H9 (cell line): ENCODE measurements at regions not wholly inside any gene's neighbourhood (a gene's known extent, or its start where the extent isn't known, plus 50 kb on each side); places are given as distances from the start of the nearest gene placed in this dataset.
"Not testable (repeated sequence)": the region's sequence is repeated elsewhere in the genome, so short reads cannot be mapped to it uniquely, and the experiment has no call there.

Experiments
- DNase-seq: peaks from one replicate; pipeline ENCODE4 v3.0.0-alpha.2; 2017
- H2AFZ ChIP-seq: one replicate; pipeline ENCODE4 v1.6.1; 2013; ENCODE audit warnings: mild to moderate bottlenecking, low read length, control low read depth, moderate library complexity
- H2AK5ac ChIP-seq: 2 replicates; pipeline ENCODE4 v1.6.1; 2013; ENCODE audit warnings: low read length, control low read depth, mixed read lengths; ENCODE audit not compliant: insufficient read length
- H2BK120ac ChIP-seq: one replicate; pipeline ENCODE4 v1.6.1; 2013; ENCODE audit warnings: low read depth, mild to moderate bottlenecking, low read length, control low read depth, inconsistent platforms; ENCODE audit not compliant: poor library complexity, severe bottlenecking
- H2BK12ac ChIP-seq: 2 replicates; pipeline ENCODE4 v1.6.1; 2013; ENCODE audit warnings: low read length, control low read depth, mixed read lengths, low read depth; ENCODE audit not compliant: insufficient read length
- H2BK15ac ChIP-seq: 2 replicates; pipeline ENCODE4 v1.6.1; 2013; ENCODE audit warnings: low read depth, low read length, control low read depth
- H2BK20ac ChIP-seq: one replicate; pipeline ENCODE4 v1.6.1; 2013; ENCODE audit warnings: low read depth, mild to moderate bottlenecking, low read length, control low read depth, inconsistent platforms; ENCODE audit not compliant: poor library complexity, severe bottlenecking
- H2BK5ac ChIP-seq: 2 replicates; pipeline ENCODE4 v1.6.1; 2013; ENCODE audit warnings: low read length, control low read depth, mixed read lengths; ENCODE audit not compliant: insufficient read length
- H3K14ac ChIP-seq: 2 replicates; pipeline ENCODE4 v1.6.1; 2013; ENCODE audit warnings: low read length, control low read depth; ENCODE audit not compliant: insufficient read depth
- H3K18ac ChIP-seq: 2 replicates; pipeline ENCODE4 v1.6.1; 2013; ENCODE audit warnings: low read depth, mild to moderate bottlenecking, mixed read lengths, low read length, control low read depth; ENCODE audit not compliant: insufficient read length
- H3K23ac ChIP-seq: 2 replicates; pipeline ENCODE4 v1.6.1; 2013; ENCODE audit warnings: low read length, control low read depth, mixed read lengths, low read depth; ENCODE audit not compliant: insufficient read length
- H3K23me2 ChIP-seq: 2 replicates; pipeline ENCODE4 v1.6.1; 2013; ENCODE audit warnings: low read depth, mild to moderate bottlenecking, mixed read lengths, low read length, control low read depth; ENCODE audit not compliant: insufficient read length, poor library complexity, severe bottlenecking
- H3K27ac ChIP-seq: 2 replicates; pipeline ENCODE4 v1.5.1; 2013; ENCODE audit warnings: low read length, control low read depth, mixed read lengths, low read depth; ENCODE audit not compliant: insufficient read length
- H3K27me3 ChIP-seq: 2 replicates; pipeline ENCODE4 v1.6.1; 2013; ENCODE audit warnings: low read length, control low read depth, inconsistent platforms; ENCODE audit not compliant: insufficient read depth
- H3K4ac ChIP-seq: 2 replicates; pipeline ENCODE4 v1.6.1; 2013; ENCODE audit warnings: low read depth, mild to moderate bottlenecking, control low read depth, inconsistent platforms, low read length, moderate library complexity
- H3K4me1 ChIP-seq: 2 replicates; pipeline ENCODE4 v1.6.1; 2013; ENCODE audit warnings: low read length, control low read depth, inconsistent platforms; ENCODE audit not compliant: insufficient read depth
- H3K4me2 ChIP-seq: 2 replicates; pipeline ENCODE4 v1.6.1; 2013; ENCODE audit warnings: low read length, control low read depth, mixed read lengths; ENCODE audit not compliant: insufficient read length, insufficient read depth
- H3K56ac ChIP-seq: 2 replicates; pipeline ENCODE4 v1.6.1; 2013; ENCODE audit warnings: low read depth, mild to moderate bottlenecking, mixed read lengths, low read length, control low read depth; ENCODE audit not compliant: insufficient read length
- H3K79me1 ChIP-seq: 2 replicates; pipeline ENCODE4 v1.6.1; 2013; ENCODE audit warnings: low read depth, mild to moderate bottlenecking, moderate library complexity, low read length, control low read depth, inconsistent platforms; ENCODE audit not compliant: insufficient read depth, poor library complexity, severe bottlenecking
- H3K79me2 ChIP-seq: 2 replicates; pipeline ENCODE4 v1.6.1; 2013; ENCODE audit warnings: low read length, control low read depth, inconsistent platforms; ENCODE audit not compliant: insufficient read depth
- H3K9ac ChIP-seq: 2 replicates; pipeline ENCODE4 v1.6.1; 2013; ENCODE audit warnings: low read length, control low read depth, mixed read lengths; ENCODE audit not compliant: insufficient read length; ENCODE audit errors: extremely low read depth
- H3K9me3 ChIP-seq: one replicate; pipeline ENCODE4 v1.6.1; 2013; ENCODE audit warnings: low read depth, low read length, inconsistent platforms; ENCODE audit not compliant: control insufficient read depth
- H3T11ph ChIP-seq: one replicate; pipeline ENCODE4 v1.6.1; 2013; ENCODE audit warnings: mild to moderate bottlenecking, low read length, control low read depth, inconsistent platforms
- H4K20me1 ChIP-seq: one replicate; pipeline ENCODE4 v1.6.1; 2013; ENCODE audit not compliant: control insufficient read depth, insufficient read length, insufficient read depth
- H4K5ac ChIP-seq: 2 replicates; pipeline ENCODE4 v1.6.1; 2013; ENCODE audit warnings: low read depth, mild to moderate bottlenecking, mixed read lengths, low read length, control low read depth; ENCODE audit not compliant: insufficient read length
- H4K8ac ChIP-seq: replicated peaks from 2 replicates; pipeline ENCODE4 v1.6.1; 2013; ENCODE audit warnings: low read length, control low read depth, mixed read lengths, low read depth; ENCODE audit not compliant: insufficient read length
- H4K91ac ChIP-seq: 2 replicates; pipeline ENCODE4 v1.6.1; 2013; ENCODE audit warnings: low read depth, mild to moderate bottlenecking, moderate library complexity, mixed read lengths, low read length, control low read depth; ENCODE audit not compliant: insufficient read length
- H3K27ac Mint-ChIP-seq, 3 experiments: 2 replicates in 2 of 3; 3 replicates in 1 of 3; pipeline ENCODE4 v1.8.0; 2020 to 2021; ENCODE audit warnings: mixed read lengths in 3 of 3, mild to moderate bottlenecking in 1 of 3, moderate library complexity in 1 of 3
- H3K27me3 Mint-ChIP-seq: 2 replicates; pipeline ENCODE4 v1.8.0; 2021; ENCODE audit warnings: low read depth, mild to moderate bottlenecking, moderate library complexity, mixed read lengths
- H3K36me3 Mint-ChIP-seq, 3 experiments: 2 replicates in 2 of 3; 3 replicates in 1 of 3; pipeline ENCODE4 v1.8.0; 2020 to 2021; ENCODE audit warnings: low read depth in 3 of 3, mixed read lengths in 3 of 3; ENCODE audit not compliant: insufficient read depth in 1 of 3
- H3K4me1 Mint-ChIP-seq, 2 experiments: 2 replicates each; pipeline ENCODE4 v1.8.0; 2020; ENCODE audit warnings: mixed read lengths in 2 of 2
- H3K4me3 Mint-ChIP-seq, 2 experiments: 2 replicates in 1 of 2; 3 replicates in 1 of 2; pipeline ENCODE4 v1.8.0; 2020 to 2021; ENCODE audit warnings: mild to moderate bottlenecking in 2 of 2, mixed read lengths in 2 of 2, moderate library complexity in 1 of 2
- H3K9me3 Mint-ChIP-seq, 2 experiments: 2 replicates in 1 of 2; 3 replicates in 1 of 2; pipeline ENCODE4 v1.8.0; 2020; ENCODE audit warnings: mild to moderate bottlenecking in 2 of 2, mixed read lengths in 2 of 2, moderate library complexity in 1 of 2
- WGBS: extraction: QIAGEN DNeasy Blood & Tissue Kit; methylation state at CpG from one replicate; pipeline ENCODE4 v1.1.7; 2013; ENCODE audit warnings: missing lambda C conversion rate, low lambda C conversion rate, mixed read lengths; ENCODE audit not compliant: insufficient read length; ENCODE audit errors: extremely low coverage; 5-methylcytosine and 5-hydroxymethylcytosine counted together

GRCh38 chr19:27369603-27370002 lies 1843.3 kb downstream of the UQCRFS1 start:
- not testable (repeated sequence) for H3K56ac ChIP-seq, H2BK15ac ChIP-seq, H3K79me1 ChIP-seq, H3T11ph ChIP-seq, H3K14ac ChIP-seq, H3K23ac ChIP-seq, H2AFZ ChIP-seq, H2BK120ac ChIP-seq, H3K27ac Mint-ChIP-seq, H3K4me1 Mint-ChIP-seq, H4K20me1 ChIP-seq, H3K27me3 ChIP-seq, H3K4ac ChIP-seq, H2AK5ac ChIP-seq, H2BK12ac ChIP-seq, H3K4me2 ChIP-seq, H3K27ac ChIP-seq, H3K79me2 ChIP-seq, H3K23me2 ChIP-seq, H2BK5ac ChIP-seq, H4K91ac ChIP-seq, H3K18ac ChIP-seq, H3K4me3 Mint-ChIP-seq, DNase-seq, H4K8ac ChIP-seq, H2BK20ac ChIP-seq, H3K9ac ChIP-seq, H4K5ac ChIP-seq, H3K4me1 ChIP-seq
- H3K9me3 ChIP-seq, result peaks cover 83% of the 10 kb centered on the region
- Mint-ChIP-seq H3K9me3 (peaks cover 94 to 95% of the 10 kb centered on the region in 2 experiments), H3K36me3 (peaks cover 44 to 83% (median 47%) of the 10 kb centered on the region in 3 experiments), H3K27me3 (peaks cover 15% of the 10 kb centered on the region)
- WGBS, result no CpG with 5 or more reads among the region's 3 CpGs

GRCh38 chr19:27362438-27362837 lies 1850.5 kb downstream of the UQCRFS1 start:
- H3K4me1 Mint-ChIP-seq, result not testable (repeated sequence)
- peaks cover 10% of the 10 kb centered on the region for H3K27me3 Mint-ChIP-seq
- WGBS, result no CpG with 5 or more reads among the region's 5 CpGs

More at GRCh38 chr19:27362438-27362837, 1850.5 kb downstream of the UQCRFS1 start:
- H2BK5ac ChIP-seq, H2BK20ac ChIP-seq, H3K4ac ChIP-seq, H3K4me3 Mint-ChIP-seq, H3K23ac ChIP-seq, H3T11ph ChIP-seq, DNase-seq, H3K23me2 ChIP-seq, H3K27me3 ChIP-seq, H3K9ac ChIP-seq, H2BK120ac ChIP-seq, H4K8ac ChIP-seq, H3K4me2 ChIP-seq, H3K79me1 ChIP-seq, H2AK5ac ChIP-seq, H4K20me1 ChIP-seq, H4K91ac ChIP-seq, H2BK15ac ChIP-seq, H3K18ac ChIP-seq, H3K56ac ChIP-seq, H3K4me1 ChIP-seq, H3K27ac ChIP-seq, H2BK12ac ChIP-seq, H3K14ac ChIP-seq, H2AFZ ChIP-seq, H3K27ac Mint-ChIP-seq, H3K79me2 ChIP-seq, H4K5ac ChIP-seq: not testable (repeated sequence)
- peaks cover 64 to 94% (median 65%) of the 10 kb centered on the region in 3 experiments for H3K36me3 Mint-ChIP-seq
- peaks cover 99% of the 10 kb centered on the region for H3K9me3 ChIP-seq
- peaks cover 99 to 100% of the 10 kb centered on the region in 2 experiments for H3K9me3 Mint-ChIP-seq
